GM23248 (cell line): ENCODE measurements at regions not wholly inside any gene's neighbourhood (a gene's known extent, or its start where the extent isn't known, plus 50 kb on each side); places are given as distances from the start of the nearest gene placed in this dataset.
A peak's percentile ranks its signal among the peaks of the same experiment; 100 is the strongest.

Experiments used
- DNase-seq: peaks from one replicate; pipeline ENCODE4 v3.0.0-alpha.2; 2015
- H2AFZ ChIP-seq: fragments of 200-600 bp; sonication (generic); 2 replicates; pipeline ENCODE4 v1.6.1; 2016; ENCODE audit warnings: antibody characterized with exemption
- H3F3A ChIP-seq: fragments of 200-600 bp; sonication (generic); 2 replicates; pipeline ENCODE4 v1.6.1; 2016; ENCODE audit warnings: mild to moderate bottlenecking, antibody characterized with exemption, mixed run types; ENCODE audit not compliant: insufficient read depth
- H3K27ac ChIP-seq: fragments of 200-600 bp; sonication (generic); 2 replicates; pipeline ENCODE4 v1.5.1; 2016; ENCODE audit warnings: mild to moderate bottlenecking
- H3K27me3 ChIP-seq: fragments of 200-600 bp; sonication (generic); replicated peaks from 2 replicates; pipeline ENCODE4 v1.6.1; 2016; ENCODE audit warnings: mild to moderate bottlenecking; ENCODE audit not compliant: insufficient read depth
- H3K36me3 ChIP-seq: fragments of 200-600 bp; sonication (generic); 2 replicates; pipeline ENCODE4 v1.6.1; 2016; ENCODE audit warnings: low read depth, mild to moderate bottlenecking
- H3K4me1 ChIP-seq: fragments of 200-600 bp; sonication (generic); 2 replicates; pipeline ENCODE4 v1.6.1; 2016; ENCODE audit warnings: mild to moderate bottlenecking; ENCODE audit not compliant: insufficient read depth
- H3K4me2 ChIP-seq: fragments of 200-600 bp; sonication (generic); one replicate; pipeline ENCODE4 v1.6.1; 2016; ENCODE audit warnings: mild to moderate bottlenecking; ENCODE audit not compliant: unreplicated experiment
- H3K4me3 ChIP-seq: fragments of 200-600 bp; sonication (generic); 2 replicates; pipeline ENCODE4 v1.5.1; 2016; ENCODE audit warnings: mild to moderate bottlenecking
- H3K79me2 ChIP-seq: fragments of 200-600 bp; sonication (generic); 2 replicates; pipeline ENCODE4 v1.6.1; 2016; ENCODE audit warnings: mild to moderate bottlenecking; ENCODE audit not compliant: insufficient read depth
- H3K9ac ChIP-seq: fragments of 200-600 bp; sonication (generic); 2 replicates; pipeline ENCODE4 v1.6.1; 2016; ENCODE audit warnings: mild to moderate bottlenecking
- H3K9me2 ChIP-seq: fragments of 200-600 bp; sonication (generic); 2 replicates; pipeline ENCODE4 v1.6.1; 2016; ENCODE audit warnings: mixed run types, mild to moderate bottlenecking, moderate library complexity; ENCODE audit not compliant: insufficient read depth
- H3K9me3 ChIP-seq: fragments of 200-600 bp; sonication (generic); one replicate; pipeline ENCODE4 v1.6.1; 2017; ENCODE audit warnings: low read depth
- H4K20me1 ChIP-seq: fragments of 200-600 bp; sonication (generic); 2 replicates; pipeline ENCODE4 v1.6.0; 2016; ENCODE audit not compliant: insufficient read depth
- EZH2 ChIP-seq: fragments of 200-600 bp; sonication (generic); IDR thresholded peaks from 2 replicates; pipeline ENCODE4 v1.6.1; 2018; ENCODE audit warnings: antibody characterized with exemption, mild to moderate bottlenecking; ENCODE audit not compliant: insufficient read depth, poor library complexity, severe bottlenecking
- EZH2phosphoT487 ChIP-seq: fragments of 200-600 bp; sonication (generic); IDR thresholded peaks from 2 replicates; pipeline ENCODE4 v1.6.1; 2018; ENCODE audit warnings: antibody characterized with exemption, moderate library complexity, mild to moderate bottlenecking, low read depth; ENCODE audit not compliant: insufficient read depth
- WGBS, 2 experiments: methylation state at CpG; one replicate each; pipeline ENCODE4 v1.1.6; 2015 to 2017; ENCODE audit warnings: low lambda C conversion rate in 2 of 2, low coverage in 1 of 2; ENCODE audit errors: missing lambda C conversion rate in 2 of 2; 5-methylcytosine and 5-hydroxymethylcytosine counted together
- in situ Hi-C: fragments of 300-500 bp; cut with MboI; formaldehyde crosslinking; loops from 2 replicates; pipeline ENCODE4 v1.15.0; 2020

GRCh38 chr5:91302958-91303357 is 80.2 kb downstream of the ARRDC3 start:
- H3K36me3 ChIP-seq: no peaks in the 10 kb centered on the region
- no peak overlapping the region for H3K9ac ChIP-seq
- H3F3A ChIP-seq: peaks cover 24% of the 10 kb centered on the region
- H3K27me3 ChIP-seq: no peaks in the 10 kb centered on the region
- TF ChIP-seq EZH2: no peak
- no peak for TF ChIP-seq EZH2phosphoT487
- H3K4me2 ChIP-seq: no peak overlapping the region
- no peak overlapping the region for H3K4me3 ChIP-seq
- H3K9me2 ChIP-seq: no peaks in the 10 kb centered on the region
- no peak for DNase-seq
- 31 to 43% methylated on average over 1 of the region's 1 CpG for WGBS, 2 experiments
- in situ Hi-C loops: no loop called here
- H3K4me1 ChIP-seq: peaks cover 31% of the 10 kb centered on the region
- no peaks in the 10 kb centered on the region for H3K79me2 ChIP-seq
- H4K20me1 ChIP-seq: no peaks in the 10 kb centered on the region
- no peak overlapping the region for H3K27ac ChIP-seq
- no peak overlapping the region; the same call in 1 of the 2 replicates for H2AFZ ChIP-seq
- H3K9me3 ChIP-seq: no peaks in the 10 kb centered on the region

GRCh38 chr5:91302305-91302704 is 80.8 kb downstream of the ARRDC3 start:
- H2AFZ ChIP-seq: peak overlapping the region; percentile 5; the same call in 1 of the 2 replicates
- H3K36me3 ChIP-seq: no peaks in the 10 kb centered on the region
- peaks cover 31% of the 10 kb centered on the region for H3K4me1 ChIP-seq
- WGBS, 2 experiments: 82% methylated on average over 4 of the region's 4 CpGs
- no peak for TF ChIP-seq EZH2phosphoT487
- no peak for TF ChIP-seq EZH2
- in situ Hi-C loops: no loop called here
- no peaks in the 10 kb centered on the region for H3K9me3 ChIP-seq
- no peaks in the 10 kb centered on the region for H3K79me2 ChIP-seq
- peaks cover 31% of the 10 kb centered on the region for H3F3A ChIP-seq
- H4K20me1 ChIP-seq: no peaks in the 10 kb centered on the region
- peak overlapping the region; percentile 2 for H3K4me2 ChIP-seq
- peak overlapping the region; percentile 61; the same call in 1 of the 2 replicates for H3K9ac ChIP-seq
- peak overlapping the region; percentile 77 for H3K27ac ChIP-seq
- no peaks in the 10 kb centered on the region for H3K27me3 ChIP-seq
- H3K9me2 ChIP-seq: no peaks in the 10 kb centered on the region
- H3K4me3 ChIP-seq: no peak overlapping the region
- peak; percentile 17 for DNase-seq

GRCh38 chr5:91301106-91301846 is 81.8 kb downstream of the ARRDC3 start:
- H3K36me3 ChIP-seq: no peaks in the 10 kb centered on the region
- no peaks in the 10 kb centered on the region for H3K9me3 ChIP-seq
- H2AFZ ChIP-seq: peak overlapping the region; percentile 66
- H3K79me2 ChIP-seq: no peaks in the 10 kb centered on the region
- H3K27ac ChIP-seq: peak overlapping the region; percentile 77
- H3K4me3 ChIP-seq: no peak overlapping the region
- peak overlapping the region; percentile 61 for H3K9ac ChIP-seq
- no peaks in the 10 kb centered on the region for H4K20me1 ChIP-seq
- DNase-seq: peak; percentile 87
- 27 to 35% methylated on average over 3 to 5 of the region's 5 CpGs for WGBS, 2 experiments
- in situ Hi-C loops: no loop called here
- no peaks in the 10 kb centered on the region for H3K9me2 ChIP-seq
- H3K4me2 ChIP-seq: peak overlapping the region; percentile 57
- H3F3A ChIP-seq: peaks cover 34% of the 10 kb centered on the region
- H3K4me1 ChIP-seq: peaks cover 32% of the 10 kb centered on the region
- TF ChIP-seq EZH2: no peak
- H3K27me3 ChIP-seq: no peaks in the 10 kb centered on the region

DNA sequence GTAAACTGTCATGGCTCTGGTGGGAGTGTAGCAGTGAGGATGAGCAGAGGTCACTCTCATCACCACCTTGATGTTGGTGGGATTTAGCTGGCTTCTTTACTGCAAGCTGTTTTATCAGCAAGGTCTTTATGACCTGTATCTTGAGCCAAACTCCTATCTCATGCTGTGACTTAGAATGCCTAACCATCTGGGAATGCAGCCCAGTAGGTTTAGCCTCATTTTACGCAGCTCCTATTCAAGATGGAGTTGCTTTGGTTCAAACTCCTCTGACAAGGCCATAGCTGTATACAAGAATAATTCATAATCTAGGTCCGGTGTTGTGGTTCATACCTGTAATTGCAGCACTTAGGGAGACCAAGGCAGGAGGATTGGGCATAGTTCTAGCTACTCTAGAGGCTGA is 85.1 kb downstream of the ARRDC3 start:
- Histone ChIP-seq H3K9me3 (no peaks in the 10 kb centered on the region), H3K36me3 (no peaks in the 10 kb centered on the region), H4K20me1 (no peaks in the 10 kb centered on the region), H3K4me1 (peaks cover 40% of the 10 kb centered on the region), H3K9me2 (no peaks in the 10 kb centered on the region), H3K9ac (no peak overlapping the region), H3K27me3 (no peaks in the 10 kb centered on the region), H3K79me2 (no peaks in the 10 kb centered on the region), H3F3A (peaks cover 39% of the 10 kb centered on the region), H3K4me2 (no peak overlapping the region), H2AFZ (no peak overlapping the region), H3K27ac (peak overlapping the region; percentile 100), H3K4me3 (no peak overlapping the region)
- no peak for DNase-seq
- in situ Hi-C loops: no loop called here
- whole genome bisulfite sequencing, 2 experiments: 98 to 100% methylated on average over 2 of the region's 2 CpGs
- no peak for TF ChIP-seq EZH2phosphoT487
- TF ChIP-seq EZH2: no peak
